ENCODE measurements at regions not wholly inside any gene's neighbourhood (a gene's known extent, or its start where the extent isn't known, plus 50 kb on each side); places are given as distances from the start of the nearest gene placed in this dataset.
A peak's percentile ranks its signal among the peaks of the same experiment; 100 is the strongest.

DNA sequence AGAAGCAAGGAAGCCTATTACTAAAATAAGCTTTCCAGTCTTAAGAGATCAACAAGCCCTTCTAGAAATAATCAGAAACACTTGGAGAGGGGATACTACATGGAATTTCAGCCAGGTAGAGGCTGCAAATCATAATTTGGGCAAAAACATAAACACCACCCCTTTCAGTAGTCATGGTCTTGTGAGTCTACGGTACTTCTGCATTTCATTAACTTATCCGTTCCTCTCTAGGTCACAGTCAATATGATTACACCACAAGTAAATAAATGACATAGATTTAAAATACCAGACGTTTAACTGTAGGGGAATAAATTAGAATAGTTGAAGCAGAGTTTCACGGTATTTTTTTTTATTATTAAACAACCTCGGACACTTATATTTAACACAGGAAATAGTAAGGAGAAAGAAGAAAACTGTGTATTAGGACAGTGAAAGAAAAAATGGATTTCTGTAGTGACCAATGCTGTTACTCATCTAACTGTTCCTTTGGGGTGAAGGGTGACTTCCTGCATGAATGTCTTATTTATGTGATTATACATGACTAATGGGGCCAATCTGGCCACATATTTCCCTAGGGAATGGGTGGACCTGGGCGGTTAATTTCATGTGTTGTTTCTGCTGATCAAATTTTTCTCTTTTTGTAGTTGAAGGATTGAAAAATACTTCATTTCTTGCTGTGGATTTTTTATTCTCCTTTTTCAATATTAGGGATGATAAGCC is 456.6 kb upstream of the UBE2E3 start:
- DNase-seq: peak; percentile 54 to 61

GRCh38 chr2:180520921-180521581 is 459.4 kb upstream of the UBE2E3 start:
- DNase-seq: no peak

DNA sequence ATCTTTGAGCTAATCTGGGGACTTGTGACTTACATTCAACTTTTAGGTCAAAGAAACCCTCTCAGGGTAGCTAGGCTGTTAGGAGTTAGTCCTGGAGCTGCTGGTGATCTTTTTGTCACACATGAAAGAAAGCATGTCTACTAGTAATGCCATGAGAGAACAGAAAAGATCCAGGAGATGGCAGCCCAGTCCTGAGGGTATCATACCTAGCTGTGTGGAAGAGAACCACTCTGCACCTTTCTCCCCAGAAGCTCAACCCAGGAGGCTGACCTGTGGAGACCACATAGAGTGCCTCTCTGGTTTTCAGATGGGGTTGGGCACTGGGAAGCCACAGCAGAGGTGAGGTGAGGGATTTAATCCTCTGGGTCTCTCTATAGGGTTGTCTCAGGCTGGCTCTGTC is 460.2 kb upstream of the UBE2E3 start:
- peak in 1 of 2 donors; percentile 8 for DNase-seq

- DNase-seq: peak in 1 of 2 donors; percentile 11
Observed at GRCh38 chr2:180519276-180519675, 461.1 kb upstream of the UBE2E3 start.

- DNase-seq: no peak
Observed at GRCh38 chr2:180516232-180516631, 464.2 kb upstream of the UBE2E3 start.

GRCh38 chr2:180513389-180513788 is 467.0 kb upstream of the UBE2E3 start:
- DNase-seq: no peak

DNA sequence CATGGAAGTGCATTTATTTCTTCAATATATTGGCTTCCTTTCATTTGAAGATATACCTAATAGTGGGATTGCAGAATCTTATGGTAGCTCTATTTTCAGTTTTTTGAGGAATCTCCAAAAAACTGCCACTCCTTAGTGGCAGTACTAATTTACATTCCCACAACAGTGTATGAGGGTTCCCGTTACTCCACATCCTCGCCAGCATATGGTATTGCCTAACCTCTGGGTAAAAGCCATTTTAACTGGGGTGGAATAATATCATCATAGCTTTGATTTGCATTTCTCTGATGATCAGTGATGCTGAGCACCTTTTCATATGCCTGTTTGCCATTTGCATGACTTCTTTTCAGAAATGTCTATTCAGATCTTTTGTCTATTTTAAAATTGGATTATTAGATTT is 471.9 kb upstream of the UBE2E3 start:
- no peak for DNase-seq

DNA sequence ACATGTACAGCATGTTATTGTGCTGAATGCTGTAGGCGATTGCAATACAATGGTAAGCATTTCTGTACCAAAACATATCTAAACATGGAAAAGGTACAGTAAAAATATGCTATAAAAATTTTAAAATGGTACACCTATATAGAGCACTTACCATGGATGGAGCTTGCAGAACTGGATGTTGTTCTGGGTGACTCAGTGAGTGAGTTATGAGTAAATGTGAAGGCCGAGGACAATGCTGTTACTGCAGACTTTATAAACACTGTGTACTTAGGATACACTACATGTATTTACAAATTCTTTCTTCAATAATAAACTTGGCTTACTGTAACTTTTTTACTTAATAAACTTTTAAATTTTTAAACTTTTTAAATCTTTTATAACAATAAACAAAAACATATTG is 473.4 kb upstream of the UBE2E3 start:
- no peak for DNase-seq

DNA sequence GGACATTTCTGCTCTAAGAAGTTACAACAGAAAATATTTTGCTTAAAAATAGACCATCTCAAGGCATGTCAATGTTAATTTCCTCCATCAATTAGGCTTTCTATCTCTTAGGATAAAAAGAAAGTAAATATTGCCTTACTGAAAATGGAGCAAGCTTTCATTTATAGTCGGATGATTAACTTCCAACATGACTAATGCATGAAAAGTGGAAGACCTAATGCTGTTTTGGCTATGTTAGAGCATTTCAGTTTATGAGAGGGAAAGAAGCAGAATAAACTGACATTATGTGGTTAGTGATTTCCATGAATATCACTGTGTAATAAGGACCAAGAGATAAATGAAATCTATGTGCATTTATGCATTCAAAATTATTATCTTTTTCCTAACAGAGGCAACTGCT is 475.2 kb upstream of the UBE2E3 start:
- no peak for DNase-seq

DNA sequence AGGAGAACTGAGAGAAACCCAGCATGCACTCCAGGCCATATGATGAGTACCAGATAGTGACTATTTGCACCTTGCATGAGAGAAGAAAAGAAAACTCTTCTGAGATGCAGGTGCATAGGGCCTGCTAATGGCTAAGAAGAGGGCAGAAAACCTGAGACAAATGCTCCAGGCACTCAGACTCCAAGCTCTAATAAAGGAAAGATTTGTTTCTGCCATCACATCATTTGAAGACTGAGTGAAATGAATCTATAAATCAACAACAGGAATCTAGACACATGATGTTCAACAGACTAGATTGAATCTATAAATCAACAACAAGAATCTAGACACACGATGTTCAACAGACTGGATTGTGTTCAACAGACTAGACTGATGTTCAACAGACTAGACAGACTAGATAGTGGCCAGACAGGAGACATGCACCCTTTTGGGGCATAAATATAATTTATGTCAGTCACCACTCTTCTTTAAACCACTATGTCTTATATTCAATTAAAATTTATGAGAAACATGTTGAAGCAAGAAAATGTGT is 482.7 kb upstream of the UBE2E3 start:
- no peak for DNase-seq

DNA sequence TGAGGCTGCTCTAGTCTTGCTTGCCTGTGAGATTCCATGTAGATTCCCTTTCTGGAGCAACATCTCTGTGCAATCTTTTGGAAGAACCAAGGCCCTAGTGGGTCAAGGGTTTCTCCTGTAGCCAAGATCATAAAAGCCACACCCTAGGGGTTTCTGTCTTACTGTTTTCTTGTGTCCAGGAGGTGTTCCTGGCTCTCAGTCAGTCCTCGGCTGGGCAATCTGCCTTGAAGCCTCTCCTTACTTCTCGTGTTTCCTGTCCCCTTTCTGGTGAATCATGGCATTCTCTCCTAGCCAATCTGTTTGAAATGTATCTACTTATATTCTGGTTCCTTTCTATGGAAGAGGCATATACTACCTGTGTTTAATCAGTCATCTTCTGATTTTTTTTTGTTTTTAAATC is 484.8 kb upstream of the UBE2E3 start:
- DNase-seq: no peak

- DNase-seq: no peak
Observed at GRCh38 chr2:180494286-180494685, 486.1 kb upstream of the UBE2E3 start.

- DNase-seq: no peak
Observed at GRCh38 chr2:180482696-180483095, 475.6 kb upstream of the CWC22 start.

GRCh38 chr2:180481998-180482397 is 474.9 kb upstream of the CWC22 start:
- DNase-seq: no peak

DNA sequence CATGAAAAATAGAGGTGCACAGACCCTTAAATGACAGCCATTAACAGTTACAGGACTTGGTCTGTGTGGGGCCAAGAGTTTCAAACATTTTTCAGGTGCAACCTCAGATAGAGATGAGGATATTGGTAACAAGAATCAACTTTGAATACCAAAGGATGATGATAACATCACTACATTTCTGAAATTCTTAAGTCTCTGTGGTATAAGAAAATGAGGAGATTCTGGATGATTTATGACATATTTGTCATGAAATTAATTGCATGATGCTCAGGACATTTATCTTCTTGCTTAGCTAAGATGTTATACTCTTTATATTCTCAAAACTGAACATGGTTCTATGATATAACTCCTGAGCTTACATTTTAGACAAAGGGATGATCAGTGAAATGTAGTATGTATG is 471.8 kb upstream of the CWC22 start:
- DNase-seq: no peak

- no peak for DNase-seq
Observed at GRCh38 chr2:180474716-180475115, 467.6 kb upstream of the CWC22 start.

GRCh38 chr2:180473456-180473855 is 466.4 kb upstream of the CWC22 start:
- no peak for DNase-seq

GRCh38 chr2:180472133-180472532 is 465.0 kb upstream of the CWC22 start:
- DNase-seq: no peak

DNA sequence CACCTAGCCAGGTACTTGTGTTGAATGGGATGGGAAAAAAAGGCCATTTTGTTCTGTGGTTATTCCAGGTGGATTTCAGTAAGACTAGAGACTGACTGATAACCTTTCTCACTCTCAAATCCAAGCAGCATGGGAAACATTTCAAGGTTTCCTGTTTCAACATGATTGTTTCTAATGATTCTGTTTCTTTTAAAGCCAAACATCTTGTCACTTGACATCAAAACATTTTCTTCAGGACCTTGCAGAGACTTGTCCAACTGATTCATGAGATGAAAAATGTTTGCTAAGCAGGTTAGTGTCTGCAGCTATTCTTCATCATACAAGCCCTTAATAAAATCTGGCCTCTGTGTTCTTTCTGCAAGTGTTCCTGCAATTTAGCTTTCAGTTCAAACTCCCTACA is 456.5 kb upstream of the CWC22 start:
- DNase-seq: no peak

DNA sequence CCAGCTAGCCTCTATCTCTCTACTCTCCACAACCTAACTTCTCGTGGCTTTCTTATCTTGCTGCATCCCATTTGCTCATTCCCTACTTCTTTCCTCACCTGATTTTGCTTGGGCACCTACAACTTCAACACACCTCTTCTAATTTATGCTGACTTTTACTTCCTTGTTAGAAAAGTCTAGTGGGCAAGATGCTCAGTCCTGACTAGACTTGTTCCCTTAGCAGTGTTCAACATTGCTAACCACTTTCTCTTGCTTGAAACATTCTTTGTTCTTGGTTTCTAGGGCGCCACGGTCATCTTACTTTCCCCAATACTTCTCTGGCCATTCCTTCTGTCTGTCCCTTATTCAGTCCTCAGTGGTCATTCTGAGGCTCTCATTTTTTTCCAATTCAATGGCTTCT is 454.7 kb upstream of the CWC22 start:
- DNase-seq: no peak

DNA sequence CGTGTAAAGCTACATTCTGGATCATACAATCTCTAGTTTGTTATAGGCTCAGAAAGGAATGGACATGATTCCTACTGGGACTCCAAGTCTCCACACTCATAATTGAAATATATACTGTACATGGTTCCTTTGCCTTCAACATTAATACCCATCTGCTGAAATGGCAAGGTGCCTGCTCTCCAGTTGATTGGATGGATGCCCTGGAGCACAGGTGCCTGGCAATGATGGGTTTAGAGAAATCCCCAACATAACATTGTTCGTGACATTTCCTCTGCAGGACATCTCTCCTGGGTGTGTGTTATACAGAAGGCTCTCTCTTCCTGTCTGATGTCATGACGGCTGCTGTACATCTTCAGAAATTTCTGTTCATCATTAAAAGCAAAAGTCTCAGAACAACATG is 449.7 kb upstream of the CWC22 start:
- DNase-seq: no peak

DNA sequence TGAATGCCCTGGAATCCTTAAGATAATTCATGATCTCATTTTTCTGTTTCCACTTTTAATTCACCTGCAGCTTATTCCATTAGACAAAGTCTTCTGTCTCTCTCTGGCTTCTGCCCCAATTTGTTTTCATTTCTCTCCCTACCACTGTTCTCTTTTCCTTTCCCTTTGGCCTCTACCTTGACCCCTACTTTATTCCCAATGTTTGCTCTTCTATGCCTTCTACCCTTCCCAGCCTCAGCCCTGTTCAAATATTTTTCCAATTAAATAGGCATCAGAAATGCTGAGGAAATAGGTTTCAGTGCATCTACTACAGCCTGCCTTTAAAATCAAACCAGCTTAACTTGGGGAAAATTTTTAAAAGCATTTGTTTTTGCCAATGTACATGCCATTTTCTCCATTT is 443.7 kb upstream of the CWC22 start:
- no peak for DNase-seq

DNA sequence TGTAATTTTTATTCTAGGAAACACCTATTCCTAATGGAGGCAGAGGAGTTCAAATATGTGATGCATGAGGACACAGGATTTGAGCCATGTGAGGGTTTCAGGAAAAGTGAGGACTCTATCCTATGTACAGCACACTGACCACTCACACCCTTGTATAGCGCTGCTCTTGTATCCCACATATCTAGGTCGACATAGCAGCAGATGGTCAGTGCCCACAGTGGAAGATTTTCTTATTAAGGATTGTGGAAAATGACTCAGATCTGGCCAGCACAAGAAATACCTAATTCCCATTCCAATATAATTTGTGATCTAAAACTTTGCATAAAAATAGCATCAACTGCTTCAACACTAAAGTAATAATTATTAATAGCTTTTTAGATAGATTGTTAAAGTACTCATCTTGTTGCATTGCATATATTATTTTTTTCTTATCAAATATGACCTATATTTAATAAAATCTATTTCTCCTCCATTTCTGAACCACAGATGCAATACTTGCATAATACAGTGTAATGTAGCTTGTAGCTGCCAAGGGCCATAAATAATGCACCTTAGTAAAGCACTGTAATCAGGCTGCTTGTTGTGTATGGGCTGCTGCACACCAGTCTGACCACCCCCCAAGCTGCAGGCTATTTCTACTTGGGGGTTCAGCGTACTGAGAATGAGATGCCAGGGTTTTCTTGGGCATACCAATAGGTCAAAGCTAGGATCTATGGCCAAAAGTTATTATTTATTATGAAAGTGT is 442.2 kb upstream of the CWC22 start:
- DNase-seq: no peak

GRCh38 chr2:180446492-180446891 is 439.4 kb upstream of the CWC22 start:
- DNase-seq: no peak
